HG03432 (cell line): ENCODE measurements at regions not wholly inside any gene's neighbourhood (a gene's known extent, or its start where the extent isn't known, plus 50 kb on each side); places are given as distances from the start of the nearest gene placed in this dataset.

Experiments
- ATAC-seq: cut with Tn5 transposase; IDR thresholded peaks from one replicate; pipeline ENCODE4 v1.9.1; 2021; ENCODE audit warnings: mild to moderate bottlenecking, moderate library complexity; ENCODE audit not compliant: unreplicated experiment

- no peak for ATAC-seq
These were observed 133.9 kb upstream of the SOX4 start for GRCh38 chr6:21459641-21460040.

- ATAC-seq: no peak
These were observed 131.6 kb upstream of the SOX4 start for GRCh38 chr6:21461844-21462518.

- no peak for ATAC-seq
These were observed 131.1 kb upstream of the SOX4 start for GRCh38 chr6:21462519-21462852.

- ATAC-seq: no peak
These were observed 126.5 kb upstream of the SOX4 start for GRCh38 chr6:21467091-21467490.

GRCh38 chr6:21468461-21468860 lies 125.1 kb upstream of the SOX4 start:
- no peak for ATAC-seq

GRCh38 chr6:21469213-21469612 lies 124.3 kb upstream of the SOX4 start:
- ATAC-seq: no peak

GRCh38 chr6:21476112-21476511 lies 117.4 kb upstream of the SOX4 start:
- no peak for ATAC-seq

GRCh38 chr6:21478411-21478810 lies 115.1 kb upstream of the SOX4 start:
- ATAC-seq: no peak

- no peak for ATAC-seq
These were observed 114.5 kb upstream of the SOX4 start for GRCh38 chr6:21478883-21479539.

- no peak for ATAC-seq
These were observed 107.4 kb upstream of the SOX4 start for GRCh38 chr6:21486115-21486514.

GRCh38 chr6:21489826-21490225 lies 103.7 kb upstream of the SOX4 start:
- ATAC-seq: no peak

- ATAC-seq: no peak
These were observed 101.6 kb upstream of the SOX4 start for GRCh38 chr6:21491955-21492354.

- no peak for ATAC-seq
These were observed 99.0 kb upstream of the SOX4 start for GRCh38 chr6:21494505-21494904.

- no peak for ATAC-seq
These were observed 97.4 kb upstream of the SOX4 start for GRCh38 chr6:21496196-21496595.

- no peak for ATAC-seq
These were observed 96.8 kb upstream of the SOX4 start for GRCh38 chr6:21496706-21497105.

GRCh38 chr6:21500314-21501020 lies 93.1 kb upstream of the SOX4 start:
- no peak for ATAC-seq

- ATAC-seq: no peak
These were observed 92.6 kb upstream of the SOX4 start for GRCh38 chr6:21501021-21501354.

GRCh38 chr6:21501815-21502214 lies 91.7 kb upstream of the SOX4 start:
- no peak for ATAC-seq

- no peak for ATAC-seq
These were observed 90.9 kb upstream of the SOX4 start for GRCh38 chr6:21502682-21503081.

GRCh38 chr6:21504790-21505189 lies 88.8 kb upstream of the SOX4 start:
- ATAC-seq: no peak

GRCh38 chr6:21505574-21505990 lies 88.0 kb upstream of the SOX4 start:
- no peak for ATAC-seq

GRCh38 chr6:21506126-21506525 lies 87.4 kb upstream of the SOX4 start:
- no peak for ATAC-seq
